Central memory CD8-positive, alpha-beta T cell (primary cell): ENCODE measurements at regions not wholly inside any gene's neighbourhood (a gene's known extent, or its start where the extent isn't known, plus 50 kb on each side); places are given as distances from the start of the nearest gene placed in this dataset.
"Not testable (repeated sequence)": the region's sequence is repeated elsewhere in the genome, so short reads cannot be mapped to it uniquely, and the experiment has no call there.

Source experiments
- ATAC-seq: fragments of 150-1000 bp; cut with Tn5 transposase; replicated peaks from 2 replicates; pipeline ENCODE4 v1.10.0; 2022; ENCODE audit warnings: mild to moderate bottlenecking, moderate FRiP score, moderate number of reproducible peaks; ENCODE audit not compliant: poor library complexity, severe bottlenecking; ENCODE audit errors: extremely low read depth
- DNase-seq, 2 donors: peaks; one replicate each; pipeline ENCODE4 v3.0.0; 2021; ENCODE audit warnings: low spot score in 2 of 2
- H3K27ac Mint-ChIP-seq: one replicate; pipeline ENCODE4 v1.8.0; 2022; ENCODE audit warnings: low read depth, mild to moderate bottlenecking, moderate library complexity, mixed read lengths
- H3K27me3 Mint-ChIP-seq: one replicate; pipeline ENCODE4 v1.8.0; 2022; ENCODE audit warnings: mixed read lengths
- H3K36me3 Mint-ChIP-seq: one replicate; pipeline ENCODE4 v1.8.0; 2022; ENCODE audit warnings: mild to moderate bottlenecking, moderate library complexity, mixed read lengths; ENCODE audit not compliant: insufficient read depth
- H3K4me1 Mint-ChIP-seq: one replicate; pipeline ENCODE4 v1.8.0; 2022; ENCODE audit warnings: mixed read lengths
- H3K4me3 Mint-ChIP-seq: one replicate; pipeline ENCODE4 v1.8.0; 2022; ENCODE audit warnings: mild to moderate bottlenecking, moderate library complexity, mixed read lengths
- H3K9me3 Mint-ChIP-seq: one replicate; pipeline ENCODE4 v1.8.0; 2022; ENCODE audit warnings: mixed read lengths

DNA sequence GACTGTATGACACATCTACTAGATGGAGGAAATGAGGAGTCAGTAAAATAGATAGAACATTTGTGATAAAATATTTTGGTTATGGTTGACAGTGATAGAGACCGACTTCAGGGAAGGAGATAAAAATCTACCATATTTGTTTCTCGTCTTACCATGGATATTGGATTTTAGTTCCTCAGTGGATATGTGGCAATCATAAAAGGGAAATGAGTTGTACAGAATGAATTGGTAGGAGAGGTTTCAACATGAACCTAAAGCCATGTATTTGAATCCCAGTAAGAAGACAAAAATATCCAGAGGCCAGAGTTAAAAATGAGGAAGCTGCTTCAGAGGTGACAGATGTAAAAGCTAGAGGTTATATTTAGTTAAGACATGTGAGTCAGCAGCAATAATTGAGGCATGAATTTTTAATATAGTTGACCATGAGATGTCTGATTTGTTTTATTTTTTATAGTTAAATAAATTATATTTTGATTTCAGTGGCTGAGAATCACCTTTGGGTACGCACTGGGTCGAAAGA is 480.4 kb upstream of the TUSC1 start:
- Mint-ChIP-seq H3K9me3 (peaks cover 12% of the 10 kb centered on the region), H3K4me3 (no peak overlapping the region), H3K27ac (no peak overlapping the region), H3K4me1 (no peaks in the 10 kb centered on the region), H3K27me3 (no peaks in the 10 kb centered on the region), H3K36me3 (no peaks in the 10 kb centered on the region)
- no peak for ATAC-seq
- no peak for DNase-seq

DNA sequence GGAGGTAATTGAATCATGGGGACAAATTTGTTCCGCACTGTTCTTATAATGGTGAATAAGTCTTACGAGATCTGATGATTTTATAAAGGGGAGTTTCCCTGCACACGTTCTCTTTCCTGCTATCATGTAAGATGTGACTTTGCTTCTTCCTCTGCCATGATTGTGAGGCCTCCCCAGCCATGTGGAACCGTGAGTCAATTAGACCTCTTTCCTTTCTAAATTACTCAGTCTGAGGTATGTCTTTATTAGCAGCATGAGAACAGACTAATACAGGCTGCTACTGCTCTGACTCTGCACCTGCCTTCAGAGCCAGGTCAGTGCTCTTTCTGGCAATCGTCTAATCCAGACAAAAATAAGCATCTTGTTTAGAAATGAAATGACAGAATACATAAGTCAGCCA is 479.2 kb upstream of the TUSC1 start:
- ATAC-seq = no peak
- H3K27me3 Mint-ChIP-seq = no peaks in the 10 kb centered on the region
- peaks cover 22% of the 10 kb centered on the region for H3K9me3 Mint-ChIP-seq
- no peak overlapping the region for H3K4me3 Mint-ChIP-seq
- DNase-seq = no peak
- H3K36me3 Mint-ChIP-seq = no peaks in the 10 kb centered on the region
- no peaks in the 10 kb centered on the region for H3K4me1 Mint-ChIP-seq
- no peak overlapping the region for H3K27ac Mint-ChIP-seq

DNA sequence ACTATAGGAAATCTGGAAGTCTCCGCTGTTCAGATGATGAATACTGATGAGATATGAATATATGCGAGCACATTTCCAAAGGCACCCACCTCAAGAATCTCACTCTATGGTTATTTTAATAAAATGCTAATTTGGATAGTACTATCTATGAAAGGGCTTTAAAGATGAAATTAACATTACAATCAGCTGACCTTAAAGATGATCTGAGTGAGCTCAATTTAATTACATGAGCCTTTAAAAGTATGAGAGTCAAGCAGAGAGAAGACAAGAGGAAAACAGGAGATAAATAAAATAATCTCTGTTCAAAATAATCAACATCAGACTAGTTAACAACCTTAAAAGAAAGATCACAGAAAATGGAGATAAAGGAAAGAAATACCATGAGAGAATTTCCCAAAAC is 474.1 kb upstream of the TUSC1 start:
- DNase-seq = no peak
- Mint-ChIP-seq H3K36me3 (no peaks in the 10 kb centered on the region), H3K27me3 (no peaks in the 10 kb centered on the region), H3K4me3 (no peak overlapping the region), H3K9me3 (peaks cover 19% of the 10 kb centered on the region), H3K27ac (no peak overlapping the region), H3K4me1 (no peaks in the 10 kb centered on the region)
- ATAC-seq = no peak

DNA sequence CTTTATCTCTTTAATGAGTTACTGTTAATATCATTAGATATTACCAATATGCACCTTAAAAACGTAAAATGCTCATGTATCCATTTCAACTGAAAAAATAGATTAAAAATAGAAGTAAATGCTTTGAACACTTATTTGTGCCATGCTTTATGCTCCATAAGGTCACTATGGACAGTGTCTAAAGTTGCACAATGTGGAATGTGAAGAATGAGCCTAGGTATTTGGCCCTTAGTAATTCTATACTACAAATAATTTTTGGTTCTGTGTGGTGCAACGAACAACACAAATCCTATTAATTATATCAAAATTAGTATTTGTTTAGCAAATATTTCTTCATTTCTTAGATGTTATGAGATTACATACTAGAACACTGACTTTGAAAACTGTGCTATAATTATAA is 469.9 kb upstream of the TUSC1 start:
- H3K4me3 Mint-ChIP-seq = no peak overlapping the region
- ATAC-seq = no peak
- H3K9me3 Mint-ChIP-seq = peaks cover 16% of the 10 kb centered on the region
- H3K4me1 Mint-ChIP-seq = no peaks in the 10 kb centered on the region
- no peak overlapping the region for H3K27ac Mint-ChIP-seq
- no peak for DNase-seq
- no peaks in the 10 kb centered on the region for H3K27me3 Mint-ChIP-seq
- H3K36me3 Mint-ChIP-seq = no peaks in the 10 kb centered on the region

DNA sequence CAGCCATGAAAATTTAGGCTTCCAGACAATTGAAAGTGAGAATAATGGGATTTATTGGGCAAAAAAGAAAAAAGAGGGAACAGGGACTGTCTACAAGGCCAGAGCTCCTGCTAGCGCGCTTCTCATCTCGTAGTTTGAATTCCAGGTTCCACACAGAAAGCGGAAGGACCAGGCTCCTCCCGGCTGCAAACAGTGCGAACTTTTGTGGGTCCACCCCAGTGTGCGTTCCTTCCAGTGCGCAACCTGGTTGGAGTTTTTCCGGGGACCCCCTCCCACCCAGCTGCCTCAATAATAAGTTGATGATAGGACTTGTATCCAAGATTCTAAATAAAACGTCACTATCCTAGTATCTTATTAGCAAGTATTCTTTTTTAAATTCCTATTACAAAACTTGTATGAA is 467.7 kb upstream of the TUSC1 start:
- no peak for ATAC-seq
- no peak for DNase-seq
- no peaks in the 10 kb centered on the region for H3K4me1 Mint-ChIP-seq

DNA sequence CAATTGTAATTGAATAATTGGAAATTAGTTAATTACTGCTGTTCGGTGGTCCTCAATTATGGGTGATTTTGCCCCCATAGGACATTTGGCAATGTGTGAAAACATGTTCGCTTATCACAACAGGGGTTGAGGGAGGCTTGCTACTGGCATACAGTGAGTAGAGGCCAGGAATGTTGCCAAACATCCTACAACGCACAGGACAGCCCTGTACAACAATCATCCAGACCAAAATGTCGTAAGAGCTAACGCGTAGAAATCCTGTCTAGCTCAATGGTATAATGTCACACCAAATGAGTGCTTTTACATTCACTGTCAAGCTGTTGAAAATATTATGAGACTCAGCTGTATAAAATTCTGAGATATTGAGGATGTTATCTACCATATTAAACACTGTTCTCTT is 464.4 kb upstream of the TUSC1 start:
- H3K27me3 Mint-ChIP-seq = no peaks in the 10 kb centered on the region
- ATAC-seq = no peak

More for the DNA sequence above, 467.7 kb upstream of the TUSC1 start:
- H3K4me3 Mint-ChIP-seq = no peak overlapping the region
- peaks cover 14% of the 10 kb centered on the region for H3K9me3 Mint-ChIP-seq
- H3K27ac Mint-ChIP-seq = no peak overlapping the region
- no peaks in the 10 kb centered on the region for H3K27me3 Mint-ChIP-seq
- no peaks in the 10 kb centered on the region for H3K36me3 Mint-ChIP-seq

DNA sequence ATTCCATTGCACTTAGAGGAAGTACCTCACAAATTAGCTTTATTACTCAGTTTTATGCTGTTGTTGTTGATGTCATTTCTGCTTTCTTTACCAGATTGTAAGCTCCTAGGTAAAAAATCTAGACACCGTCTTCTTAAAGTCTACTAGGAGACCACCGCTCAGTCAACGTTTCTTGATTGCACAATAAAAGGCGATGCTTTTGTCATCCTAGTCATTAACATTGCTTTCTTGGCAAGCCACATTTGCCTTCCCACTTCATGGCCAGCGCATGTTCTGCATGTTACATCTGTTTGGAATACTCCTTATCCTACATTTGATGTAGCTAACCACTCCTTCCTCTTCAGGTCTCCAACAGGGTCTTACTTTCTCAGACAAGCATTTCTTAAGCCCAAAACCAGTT is 464.0 kb upstream of the TUSC1 start:
- H3K9me3 Mint-ChIP-seq = peaks cover 16% of the 10 kb centered on the region
- no peak overlapping the region for H3K27ac Mint-ChIP-seq
- H3K4me3 Mint-ChIP-seq = no peak overlapping the region
- no peaks in the 10 kb centered on the region for H3K36me3 Mint-ChIP-seq
- H3K4me1 Mint-ChIP-seq = no peaks in the 10 kb centered on the region
- H3K27me3 Mint-ChIP-seq = no peaks in the 10 kb centered on the region
- DNase-seq (no peak), ATAC-seq (no peak)

More for the DNA sequence above, 464.4 kb upstream of the TUSC1 start:
- no peak for DNase-seq
- Mint-ChIP-seq H3K4me3 (no peak overlapping the region), H3K27ac (no peak overlapping the region), H3K36me3 (no peaks in the 10 kb centered on the region), H3K9me3 (peaks cover 16% of the 10 kb centered on the region), H3K4me1 (no peaks in the 10 kb centered on the region)

DNA sequence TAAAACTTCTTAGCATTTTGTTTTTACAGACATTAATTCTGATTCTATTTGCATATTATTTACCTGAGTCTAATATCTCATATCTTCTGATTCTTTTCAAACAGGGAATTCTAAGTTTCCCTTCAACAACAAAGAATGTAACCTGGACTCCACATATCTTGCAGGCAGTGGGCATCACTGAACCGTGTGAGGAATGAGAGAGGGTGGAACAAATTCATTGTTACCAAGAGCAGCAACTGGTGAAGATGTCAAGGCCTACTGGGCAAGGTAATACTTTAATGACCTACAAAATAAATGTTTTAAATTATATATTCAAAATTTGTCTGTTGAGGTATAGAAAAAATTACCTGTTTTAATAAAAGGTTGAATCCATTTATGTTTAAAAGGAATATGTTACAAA is 455.3 kb upstream of the TUSC1 start:
- Mint-ChIP-seq H3K4me1 (no peaks in the 10 kb centered on the region), H3K27me3 (no peaks in the 10 kb centered on the region), H3K4me3 (no peak overlapping the region), H3K27ac (no peak overlapping the region), H3K9me3 (peaks cover 6% of the 10 kb centered on the region), H3K36me3 (no peaks in the 10 kb centered on the region)
- DNase-seq = no peak
- no peak for ATAC-seq

DNA sequence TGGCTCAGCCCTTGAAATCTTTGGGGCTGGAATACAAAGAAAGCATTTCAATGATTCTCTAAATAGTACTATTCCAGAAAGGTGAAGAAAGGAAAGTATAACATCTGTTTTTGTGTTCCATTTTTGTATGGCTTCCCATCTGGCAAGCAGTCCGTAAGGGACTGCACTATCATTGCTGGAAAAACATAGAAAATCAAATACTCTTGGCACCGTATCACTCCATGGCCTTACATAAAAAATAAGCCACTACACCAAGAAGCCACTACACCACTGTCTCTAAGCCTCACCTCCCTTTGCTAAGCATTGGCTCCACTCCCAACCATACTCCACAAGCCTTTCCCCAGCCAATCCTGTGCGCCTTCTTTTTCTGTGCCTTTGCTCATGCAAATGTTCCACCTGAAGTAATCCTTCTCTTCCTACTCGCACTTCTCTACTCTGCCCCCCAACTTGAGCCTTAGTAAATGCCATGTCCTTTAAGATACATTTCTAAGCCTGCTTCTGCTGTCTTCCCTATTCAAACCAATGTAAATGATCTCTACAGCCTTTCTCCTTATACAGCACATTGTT is 454.6 kb upstream of the TUSC1 start:
- no peak overlapping the region for H3K27ac Mint-ChIP-seq

DNA sequence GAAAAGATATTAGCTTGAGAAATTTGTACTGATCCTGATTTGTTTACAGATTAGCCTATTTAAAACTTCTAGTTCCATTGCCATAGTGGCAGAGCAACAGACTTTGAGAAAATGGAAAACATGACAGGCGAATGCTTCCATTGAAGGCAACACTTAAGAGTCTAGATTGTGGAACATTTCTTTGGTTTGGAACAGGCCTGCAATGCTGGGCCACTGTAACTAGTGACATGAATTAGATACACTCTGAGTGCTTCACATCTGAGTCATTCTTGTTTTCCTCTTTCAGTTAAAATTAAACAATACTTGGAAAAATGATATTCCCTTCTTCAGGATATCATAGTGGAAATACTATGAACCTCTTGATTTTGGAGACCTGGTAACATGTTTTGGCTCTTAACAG is 453.6 kb upstream of the TUSC1 start:
- no peak overlapping the region for H3K4me3 Mint-ChIP-seq
- no peaks in the 10 kb centered on the region for H3K36me3 Mint-ChIP-seq
- no peaks in the 10 kb centered on the region for H3K4me1 Mint-ChIP-seq
- DNase-seq (no peak), ATAC-seq (no peak)
- H3K27me3 Mint-ChIP-seq = no peaks in the 10 kb centered on the region
- no peak overlapping the region for H3K27ac Mint-ChIP-seq
- H3K9me3 Mint-ChIP-seq = peaks cover 6% of the 10 kb centered on the region

More for the DNA sequence above, 454.6 kb upstream of the TUSC1 start:
- Mint-ChIP-seq H3K27me3 (no peaks in the 10 kb centered on the region), H3K4me1 (no peaks in the 10 kb centered on the region), H3K36me3 (no peaks in the 10 kb centered on the region), H3K4me3 (no peak overlapping the region), H3K9me3 (peaks cover 6% of the 10 kb centered on the region)
- ATAC-seq = no peak
- DNase-seq = no peak

DNA sequence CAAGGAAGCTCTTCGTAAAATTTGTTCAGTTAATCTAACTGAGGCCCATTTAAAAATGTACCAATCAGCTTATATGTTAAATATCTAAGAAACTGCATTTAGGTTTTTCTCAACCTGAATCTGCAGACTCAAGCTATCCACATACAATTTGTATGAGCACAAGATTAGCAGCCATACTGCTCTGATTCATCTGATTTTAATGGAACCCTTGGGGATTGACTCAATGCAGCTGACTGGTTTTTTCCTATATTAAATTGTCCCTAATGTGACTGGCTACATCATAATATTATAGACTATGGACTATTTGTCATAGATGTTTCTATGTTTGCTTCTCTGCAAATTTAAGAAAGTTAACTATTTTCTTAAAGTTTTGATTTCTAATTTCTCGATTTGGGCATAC is 451.0 kb upstream of the TUSC1 start:
- Mint-ChIP-seq H3K4me1 (no peaks in the 10 kb centered on the region), H3K27me3 (no peaks in the 10 kb centered on the region), H3K27ac (no peak overlapping the region), H3K9me3 (peaks cover 6% of the 10 kb centered on the region), H3K4me3 (no peak overlapping the region), H3K36me3 (no peaks in the 10 kb centered on the region)
- DNase-seq (no peak), ATAC-seq (no peak)

DNA sequence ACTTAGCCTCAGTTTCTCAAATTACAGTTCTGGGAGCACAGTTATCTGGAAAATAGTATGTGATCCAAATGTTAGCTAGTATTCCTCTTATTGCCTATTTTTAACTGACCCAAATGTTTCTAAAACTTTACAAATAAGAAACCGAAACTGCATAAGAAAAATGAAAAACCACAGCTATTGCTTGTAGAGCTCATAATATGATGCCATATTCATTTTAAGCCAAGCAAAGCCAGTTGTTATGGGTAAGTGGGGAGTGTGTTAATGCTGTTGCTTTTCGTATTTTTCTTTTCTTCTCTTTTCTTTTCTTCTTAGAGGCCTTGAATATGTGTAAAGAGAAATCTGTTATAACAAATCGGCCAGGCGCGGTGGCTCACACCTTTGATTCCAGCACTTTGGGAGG is 447.4 kb upstream of the TUSC1 start:
- no peak for DNase-seq
- no peaks in the 10 kb centered on the region for H3K4me1 Mint-ChIP-seq
- H3K9me3 Mint-ChIP-seq = peaks cover 7% of the 10 kb centered on the region

DNA sequence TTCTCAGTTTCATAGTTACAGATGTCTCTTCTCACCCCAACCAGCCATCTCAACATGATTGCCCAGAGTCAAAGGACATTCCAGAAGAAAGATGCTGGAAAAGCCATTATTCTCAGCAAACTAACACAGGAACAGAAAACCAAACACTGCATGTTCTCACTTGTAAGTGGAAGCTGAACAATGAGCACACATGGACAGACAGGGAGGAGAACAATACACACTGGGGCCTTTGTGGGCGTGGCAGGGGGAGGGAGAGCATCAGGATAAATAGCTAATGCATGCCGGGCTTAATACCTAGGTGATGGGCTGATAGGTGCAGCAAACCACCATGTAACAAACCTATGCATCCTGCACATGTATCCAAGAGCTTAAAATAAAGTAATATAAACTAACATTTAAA is 437.8 kb upstream of the TUSC1 start:
- H3K9me3 Mint-ChIP-seq = peaks cover 32% of the 10 kb centered on the region

More for the DNA sequence above, 447.4 kb upstream of the TUSC1 start:
- no peaks in the 10 kb centered on the region for H3K27me3 Mint-ChIP-seq
- no peak overlapping the region for H3K4me3 Mint-ChIP-seq
- H3K27ac Mint-ChIP-seq = no peak overlapping the region
- no peaks in the 10 kb centered on the region for H3K36me3 Mint-ChIP-seq
- ATAC-seq = no peak

More for the DNA sequence above, 437.8 kb upstream of the TUSC1 start:
- H3K36me3 Mint-ChIP-seq, H3K4me3 Mint-ChIP-seq, H3K4me1 Mint-ChIP-seq, H3K27ac Mint-ChIP-seq, H3K27me3 Mint-ChIP-seq, DNase-seq, ATAC-seq: not testable (repeated sequence)
